Muscle of leg (tissue), 3 donors: ENCODE measurements at regions not wholly inside any gene's neighbourhood (a gene's known extent, or its start where the extent isn't known, plus 50 kb on each side); places are given as distances from the start of the nearest gene placed in this dataset.
"Not testable (repeated sequence)": the region's sequence is repeated elsewhere in the genome, so short reads cannot be mapped to it uniquely, and the experiment has no call there.

Source experiments
- DNase-seq: peaks from one replicate; pipeline ENCODE4 v3.0.0; 2013
- H3K27ac ChIP-seq: one replicate; pipeline ENCODE4 v1.5.1; 2013; ENCODE audit warnings: mild to moderate bottlenecking, low read length, control low read depth
- H3K27me3 ChIP-seq: one replicate; pipeline ENCODE4 v1.6.1; 2013; ENCODE audit warnings: low read length; ENCODE audit not compliant: control insufficient read depth, insufficient read depth
- H3K36me3 ChIP-seq: one replicate; pipeline ENCODE4 v1.6.1; 2013; ENCODE audit warnings: low read length; ENCODE audit not compliant: control insufficient read depth, insufficient read depth
- H3K4me1 ChIP-seq: one replicate; pipeline ENCODE4 v1.6.1; 2013; ENCODE audit warnings: low read length; ENCODE audit not compliant: control insufficient read depth, insufficient read depth
- H3K4me3 ChIP-seq: one replicate; pipeline ENCODE4 v1.5.1; 2013; ENCODE audit warnings: low read length, control low read depth
- H3K9me3 ChIP-seq: replicated peaks from 2 replicates; pipeline ENCODE4 v1.6.1; 2013; ENCODE audit warnings: low read depth, low read length; ENCODE audit not compliant: control insufficient read depth
- WGBS: methylation state at CpG from one replicate; pipeline ENCODE4 v1.1.5; 2013; ENCODE audit warnings: missing lambda C conversion rate; ENCODE audit not compliant: insufficient coverage; 5-methylcytosine and 5-hydroxymethylcytosine counted together

DNA sequence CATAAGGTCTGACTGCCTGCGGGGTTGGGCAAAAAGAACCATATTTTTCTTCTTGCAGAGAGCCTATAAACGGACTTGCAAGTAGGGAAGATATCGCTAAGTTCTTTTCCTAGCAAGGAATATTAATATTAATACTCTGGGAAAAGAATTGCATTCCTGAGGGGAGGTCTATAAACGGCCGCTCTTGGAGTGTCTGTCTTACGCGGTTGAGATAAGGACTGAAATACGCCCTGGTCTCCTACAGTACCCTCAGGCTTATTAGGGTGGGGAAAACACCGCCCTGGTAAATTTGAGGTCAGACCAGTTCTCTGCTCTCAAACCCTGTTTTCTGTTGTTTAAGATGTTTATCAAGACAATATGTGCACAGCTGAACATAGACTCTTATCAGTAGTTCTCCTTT lies 349.3 kb downstream of the NAF1 start:
- not testable (repeated sequence) for H3K4me3 ChIP-seq, H3K27me3 ChIP-seq, DNase-seq, H3K9me3 ChIP-seq, H3K4me1 ChIP-seq, H3K27ac ChIP-seq, H3K36me3 ChIP-seq
- 98% methylated on average over 6 of the region's 9 CpGs for WGBS

DNA sequence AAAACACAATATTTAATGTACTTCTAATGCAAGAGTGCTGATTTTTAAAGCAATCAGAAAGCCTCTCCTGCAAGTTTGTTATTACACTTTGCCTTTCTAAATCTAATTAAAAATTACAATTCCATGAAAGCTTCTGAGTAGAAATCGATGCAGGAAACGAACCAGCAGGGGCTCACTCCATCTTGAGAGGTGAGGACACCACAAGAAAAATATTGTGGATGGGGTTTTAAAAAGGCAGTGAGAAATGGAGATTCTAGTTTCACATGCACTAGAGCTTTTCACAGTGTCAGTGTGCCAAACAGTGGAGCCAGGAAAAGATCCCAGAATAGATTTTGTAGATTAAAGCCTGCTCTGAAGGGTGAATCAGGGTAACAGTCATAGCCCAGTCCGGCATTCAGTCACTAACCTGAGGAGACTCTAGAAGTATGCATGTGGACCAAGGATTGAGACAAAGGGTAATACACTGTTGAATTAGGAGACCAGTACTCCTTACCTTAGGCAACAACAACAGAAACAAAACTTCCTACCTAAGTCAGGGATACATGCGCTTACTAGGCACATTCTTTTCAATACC lies 362.3 kb downstream of the NAF1 start:
- H3K4me3 ChIP-seq = no peak overlapping the region
- no peak overlapping the region for H3K27ac ChIP-seq
- no peaks in the 10 kb centered on the region for H3K36me3 ChIP-seq
- no peaks in the 10 kb centered on the region for H3K27me3 ChIP-seq
- 60% methylated on average over 1 of the region's 4 CpGs for WGBS
- no peaks in the 10 kb centered on the region for H3K4me1 ChIP-seq
- H3K9me3 ChIP-seq = no peaks in the 10 kb centered on the region
- DNase-seq = peak; percentile 23

DNA sequence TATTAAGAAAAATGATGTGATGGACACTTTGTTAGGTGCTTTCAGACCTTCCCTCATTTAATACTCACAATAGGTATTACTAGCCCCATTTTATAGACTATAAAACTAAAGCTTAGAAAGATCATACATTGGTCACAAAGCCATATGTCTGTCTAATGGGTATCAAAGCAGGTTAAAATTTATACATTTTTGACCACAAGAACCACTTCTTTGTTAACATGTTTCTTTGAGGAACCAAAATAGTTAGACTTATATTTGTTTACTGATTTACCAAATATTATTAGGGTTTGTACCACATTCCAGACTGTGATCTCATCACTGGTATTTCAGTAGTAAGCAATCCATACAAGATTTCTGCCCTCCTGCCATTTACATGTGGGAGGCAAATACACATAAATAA lies 363.3 kb downstream of the NAF1 start:
- Histone ChIP-seq H3K9me3 (no peaks in the 10 kb centered on the region), H3K4me3 (no peak overlapping the region), H3K27ac (no peak overlapping the region), H3K27me3 (no peaks in the 10 kb centered on the region), H3K36me3 (no peaks in the 10 kb centered on the region), H3K4me1 (no peaks in the 10 kb centered on the region)
- no peak for DNase-seq

DNA sequence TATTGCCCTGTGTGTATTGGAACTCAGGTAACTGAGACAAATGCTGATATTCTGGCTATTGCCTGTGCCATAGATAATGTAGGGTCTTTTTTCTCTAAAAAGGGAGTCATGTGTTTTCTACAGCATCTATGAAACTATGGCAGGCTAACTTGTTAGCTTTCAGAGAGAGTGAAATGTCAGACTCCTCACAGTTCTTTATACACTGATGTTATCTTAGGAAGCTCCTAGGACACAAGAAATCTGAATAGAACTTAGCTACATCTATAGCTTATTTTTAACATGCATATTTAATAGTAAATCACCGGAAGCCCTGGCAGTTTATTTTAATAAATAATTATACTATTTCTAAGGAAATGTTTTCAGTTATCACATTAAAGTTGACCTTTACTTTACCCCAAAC lies 369.6 kb downstream of the NAF1 start:
- Histone ChIP-seq H3K27me3 (no peaks in the 10 kb centered on the region), H3K36me3 (no peaks in the 10 kb centered on the region), H3K27ac (no peak overlapping the region), H3K9me3 (no peaks in the 10 kb centered on the region), H3K4me1 (no peaks in the 10 kb centered on the region), H3K4me3 (no peak overlapping the region)
- no peak for DNase-seq
- no CpG with 5 or more reads among the region's 1 CpG for WGBS

DNA sequence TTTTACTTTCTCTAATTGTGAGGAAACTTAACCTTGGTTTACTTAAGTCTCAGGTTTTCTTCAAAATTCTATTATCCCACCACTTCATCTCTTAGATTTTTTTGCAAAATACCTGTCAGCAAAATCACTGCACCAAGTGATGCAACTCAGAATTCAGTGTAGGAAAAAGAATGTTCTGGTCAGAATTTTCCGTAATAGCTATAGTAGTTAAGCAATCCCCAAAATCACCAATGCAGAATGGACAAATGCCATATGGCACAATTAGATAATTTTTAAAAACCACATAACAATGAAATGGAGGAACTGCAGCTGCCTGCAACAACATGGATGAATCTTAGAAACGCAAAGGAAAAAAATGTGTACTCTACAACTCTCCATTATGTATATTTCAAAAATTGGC lies 373.1 kb downstream of the NAF1 start:
- Histone ChIP-seq H3K4me1 (no peaks in the 10 kb centered on the region), H3K4me3 (no peak overlapping the region), H3K36me3 (no peaks in the 10 kb centered on the region), H3K27me3 (no peaks in the 10 kb centered on the region), H3K27ac (no peak overlapping the region), H3K9me3 (no peaks in the 10 kb centered on the region)
- no peak for DNase-seq
- no CpG with 5 or more reads among the region's 2 CpGs for WGBS

DNA sequence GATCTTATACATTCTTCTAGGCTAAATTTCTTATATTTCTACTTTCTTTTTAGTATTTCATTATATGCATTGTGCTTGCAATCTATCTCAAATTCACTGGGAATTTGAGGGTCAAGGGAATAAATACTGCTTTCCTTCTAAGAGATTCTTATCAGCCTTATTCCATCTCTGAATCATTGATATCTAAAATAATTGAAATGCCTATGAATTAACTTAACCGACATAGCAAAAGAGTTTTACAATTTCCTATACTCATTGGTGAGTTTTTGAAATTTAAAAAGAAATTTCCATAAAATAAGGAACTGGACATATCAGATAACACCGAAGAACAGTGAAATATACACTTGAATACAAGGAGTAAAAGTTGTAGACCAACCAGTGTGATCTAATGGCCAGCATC lies 373.7 kb downstream of the NAF1 start:
- no peaks in the 10 kb centered on the region for H3K4me1 ChIP-seq
- no CpG with 5 or more reads among the region's 2 CpGs for WGBS
- no peaks in the 10 kb centered on the region for H3K9me3 ChIP-seq
- no peak overlapping the region for H3K4me3 ChIP-seq
- no peaks in the 10 kb centered on the region for H3K36me3 ChIP-seq
- H3K27ac ChIP-seq = no peak overlapping the region
- no peaks in the 10 kb centered on the region for H3K27me3 ChIP-seq
- DNase-seq = no peak

DNA sequence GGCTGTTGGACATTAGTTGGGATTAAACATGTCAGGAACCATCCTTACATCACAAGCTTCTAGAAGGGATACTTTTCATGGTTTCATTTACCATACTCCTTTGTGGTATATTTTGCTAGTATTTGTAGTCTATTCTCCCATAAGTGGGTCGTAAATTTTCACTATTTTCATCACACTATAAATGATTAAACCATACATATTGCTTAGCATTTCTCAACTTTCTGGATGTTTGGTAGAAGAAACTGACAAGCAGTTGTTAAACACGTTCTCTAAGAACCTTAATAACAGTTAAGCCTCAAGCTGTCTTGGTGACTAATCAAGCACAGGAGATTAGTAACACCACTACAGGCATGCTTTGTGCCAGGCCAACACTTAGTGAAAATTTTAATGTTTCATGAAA lies 375.5 kb downstream of the NAF1 start:
- Histone ChIP-seq H3K4me3 (no peak overlapping the region), H3K9me3 (no peaks in the 10 kb centered on the region), H3K27me3 (no peaks in the 10 kb centered on the region), H3K27ac (no peak overlapping the region), H3K4me1 (no peaks in the 10 kb centered on the region), H3K36me3 (no peaks in the 10 kb centered on the region)
- WGBS = no CpG with 5 or more reads among the region's 2 CpGs
- no peak for DNase-seq

DNA sequence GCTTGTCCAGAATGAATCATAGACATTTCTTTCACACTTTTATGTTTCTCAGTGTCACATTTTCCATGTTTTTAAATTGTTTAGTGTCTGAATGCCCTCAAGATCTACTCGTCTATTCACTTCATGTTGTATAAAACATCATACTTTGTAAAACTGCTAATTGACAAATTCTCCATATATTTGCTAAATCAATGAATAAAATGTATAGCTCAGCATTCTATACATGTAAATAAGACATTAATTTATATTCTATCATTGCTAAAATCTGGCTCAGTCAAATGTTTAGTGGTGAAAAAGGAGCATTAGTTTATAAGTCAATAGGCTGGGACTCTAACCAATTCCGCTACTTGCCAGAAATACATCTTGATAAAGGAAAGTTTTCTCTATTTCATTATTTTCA lies 379.6 kb downstream of the NAF1 start:
- no peaks in the 10 kb centered on the region for H3K4me1 ChIP-seq

DNA sequence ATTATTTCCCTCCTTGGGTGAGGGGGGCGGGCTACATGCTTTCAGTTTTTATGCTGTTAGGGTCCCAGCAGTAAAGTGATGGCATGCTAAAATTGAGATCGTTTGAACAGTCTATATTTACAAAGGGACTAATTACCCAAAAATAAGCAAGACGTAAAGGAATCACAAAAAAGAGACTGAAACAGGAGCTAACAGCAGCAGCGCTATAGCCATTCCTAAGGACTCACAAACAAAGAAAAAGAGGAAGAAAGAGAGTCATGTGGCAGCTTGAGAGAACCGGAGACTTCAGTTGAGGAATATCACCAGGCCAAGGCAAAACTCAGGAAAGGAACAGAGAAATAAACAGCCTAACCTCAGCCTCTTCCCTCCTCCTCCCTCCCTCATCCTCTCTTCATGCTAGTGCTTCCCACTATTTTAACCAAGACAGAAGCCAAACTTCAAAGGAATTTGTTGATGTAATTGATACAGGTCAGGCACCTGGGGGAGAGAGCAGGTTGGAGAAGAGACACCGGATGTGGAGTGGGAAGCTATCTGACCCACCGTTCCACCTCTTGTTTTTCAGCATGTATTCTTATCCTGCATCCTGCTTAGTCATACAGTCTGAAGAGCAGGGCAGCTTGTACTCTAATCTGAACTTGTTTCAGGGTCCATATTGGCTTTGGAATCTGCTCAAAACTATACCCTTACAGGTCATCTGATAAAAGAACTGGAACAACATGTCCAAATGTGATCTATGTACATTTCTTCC lies 383.7 kb downstream of the NAF1 start:
- 80% methylated on average over 1 of the region's 7 CpGs for WGBS
- no peak for DNase-seq
- H3K27me3 ChIP-seq = no peaks in the 10 kb centered on the region
- H3K27ac ChIP-seq = no peak overlapping the region
- H3K9me3 ChIP-seq = no peaks in the 10 kb centered on the region
- no peaks in the 10 kb centered on the region for H3K36me3 ChIP-seq
- no peak overlapping the region for H3K4me3 ChIP-seq
- H3K4me1 ChIP-seq = no peaks in the 10 kb centered on the region

More for the DNA sequence above, 379.6 kb downstream of the NAF1 start:
- Histone ChIP-seq H3K27me3 (no peaks in the 10 kb centered on the region), H3K9me3 (no peaks in the 10 kb centered on the region), H3K36me3 (no peaks in the 10 kb centered on the region), H3K27ac (no peak overlapping the region), H3K4me3 (no peak overlapping the region)
- WGBS = no CpG with 5 or more reads among the region's 2 CpGs
- no peak for DNase-seq

DNA sequence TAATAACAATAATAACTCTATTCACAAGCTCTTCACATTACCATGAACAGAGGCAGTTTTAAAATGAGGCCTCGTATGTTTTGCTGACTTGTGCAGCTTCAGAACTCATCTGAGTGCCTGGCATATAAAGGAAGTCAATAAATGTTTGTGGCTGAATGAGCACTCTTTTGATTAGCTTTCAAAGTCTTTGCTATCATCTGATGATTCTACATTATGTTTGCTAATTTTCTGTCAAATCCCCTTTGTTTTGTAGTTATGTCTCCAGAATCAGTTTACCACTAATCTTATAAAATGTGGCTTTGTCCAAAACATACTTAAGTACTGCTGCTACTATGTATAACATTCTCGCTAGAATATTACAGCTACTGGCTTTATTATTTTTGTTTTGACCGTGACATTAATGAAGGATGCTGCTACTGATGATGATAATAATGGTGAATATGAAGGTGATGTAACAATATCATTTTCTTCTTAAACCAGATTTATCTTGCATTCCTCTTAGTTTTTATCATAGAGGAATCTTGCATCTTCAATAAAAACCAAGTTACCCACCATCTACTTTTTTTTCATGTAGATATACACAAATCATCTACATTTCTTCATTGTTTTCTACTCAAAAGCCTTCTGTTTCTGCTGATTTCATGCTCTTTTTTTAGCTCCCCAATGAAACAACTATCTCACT lies 384.5 kb downstream of the NAF1 start:
- H3K4me1 ChIP-seq = no peaks in the 10 kb centered on the region
- H3K4me3 ChIP-seq = no peak overlapping the region
- no peaks in the 10 kb centered on the region for H3K9me3 ChIP-seq
- H3K36me3 ChIP-seq = no peaks in the 10 kb centered on the region
- DNase-seq = no peak
- WGBS = no CpG with 5 or more reads among the region's 3 CpGs
- H3K27ac ChIP-seq = no peak overlapping the region
- no peaks in the 10 kb centered on the region for H3K27me3 ChIP-seq
